ENCODE measurements at regions not wholly inside any gene's neighbourhood (a gene's known extent, or its start where the extent isn't known, plus 50 kb on each side); places are given as distances from the start of the nearest gene placed in this dataset.
A peak's percentile ranks its signal among the peaks of the same experiment; 100 is the strongest.

GRCh38 chr2:195606179-195606578, 50.8 kb upstream of the SLC39A10 start:
- no peak for DNase-seq

GRCh38 chr2:195604706-195605105, 52.3 kb upstream of the SLC39A10 start:
- no peak for DNase-seq

GRCh38 chr2:195603998-195604397, 53.0 kb upstream of the SLC39A10 start:
- DNase-seq = no peak

- no peak for DNase-seq
These were observed 53.6 kb upstream of the SLC39A10 start for GRCh38 chr2:195603408-195603807.

GRCh38 chr2:195602687-195603086, 54.3 kb upstream of the SLC39A10 start:
- no peak for DNase-seq

- DNase-seq = no peak
These were observed 55.7 kb upstream of the SLC39A10 start for GRCh38 chr2:195601361-195601760.

- no peak for DNase-seq
These were observed 56.2 kb upstream of the SLC39A10 start for GRCh38 chr2:195600778-195601177.

- no peak for DNase-seq
These were observed 60.2 kb upstream of the SLC39A10 start for GRCh38 chr2:195596840-195597239.

- DNase-seq = no peak
These were observed 61.2 kb upstream of the SLC39A10 start for GRCh38 chr2:195595825-195596224.

GRCh38 chr2:195594919-195595694, 61.9 kb upstream of the SLC39A10 start:
- no peak for DNase-seq

GRCh38 chr2:195594248-195594647, 62.8 kb upstream of the SLC39A10 start:
- no peak for DNase-seq

- no peak for DNase-seq
These were observed 64.9 kb upstream of the SLC39A10 start for GRCh38 chr2:195592105-195592504.

- DNase-seq = no peak
These were observed 66.2 kb upstream of the SLC39A10 start for GRCh38 chr2:195590861-195591205.

- no peak for DNase-seq
These were observed 66.7 kb upstream of the SLC39A10 start for GRCh38 chr2:195590199-195590860.

GRCh38 chr2:195587966-195588365, 69.1 kb upstream of the SLC39A10 start:
- DNase-seq = no peak

GRCh38 chr2:195586062-195586714, 70.8 kb upstream of the SLC39A10 start:
- DNase-seq = no peak

- no peak for DNase-seq
These were observed 74.8 kb upstream of the SLC39A10 start for GRCh38 chr2:195582188-195582587.

- peak; percentile 78 for DNase-seq
These were observed 77.1 kb upstream of the SLC39A10 start for GRCh38 chr2:195579776-195580555.

- peak; percentile 92 for DNase-seq
These were observed 81.1 kb upstream of the SLC39A10 start for GRCh38 chr2:195575879-195576401.

GRCh38 chr2:195575016-195575415, 82.0 kb upstream of the SLC39A10 start:
- DNase-seq = no peak

- DNase-seq = no peak
These were observed 82.7 kb upstream of the SLC39A10 start for GRCh38 chr2:195574312-195574711.

GRCh38 chr2:195572895-195573683, 83.9 kb upstream of the SLC39A10 start:
- DNase-seq = peak; percentile 54
